ENCODE measurements at regions not wholly inside any gene's neighbourhood (a gene's known extent, or its start where the extent isn't known, plus 50 kb on each side); places are given as distances from the start of the nearest gene placed in this dataset.
"Not testable (repeated sequence)": the region's sequence is repeated elsewhere in the genome, so short reads cannot be mapped to it uniquely, and the experiment has no call there.

DNA sequence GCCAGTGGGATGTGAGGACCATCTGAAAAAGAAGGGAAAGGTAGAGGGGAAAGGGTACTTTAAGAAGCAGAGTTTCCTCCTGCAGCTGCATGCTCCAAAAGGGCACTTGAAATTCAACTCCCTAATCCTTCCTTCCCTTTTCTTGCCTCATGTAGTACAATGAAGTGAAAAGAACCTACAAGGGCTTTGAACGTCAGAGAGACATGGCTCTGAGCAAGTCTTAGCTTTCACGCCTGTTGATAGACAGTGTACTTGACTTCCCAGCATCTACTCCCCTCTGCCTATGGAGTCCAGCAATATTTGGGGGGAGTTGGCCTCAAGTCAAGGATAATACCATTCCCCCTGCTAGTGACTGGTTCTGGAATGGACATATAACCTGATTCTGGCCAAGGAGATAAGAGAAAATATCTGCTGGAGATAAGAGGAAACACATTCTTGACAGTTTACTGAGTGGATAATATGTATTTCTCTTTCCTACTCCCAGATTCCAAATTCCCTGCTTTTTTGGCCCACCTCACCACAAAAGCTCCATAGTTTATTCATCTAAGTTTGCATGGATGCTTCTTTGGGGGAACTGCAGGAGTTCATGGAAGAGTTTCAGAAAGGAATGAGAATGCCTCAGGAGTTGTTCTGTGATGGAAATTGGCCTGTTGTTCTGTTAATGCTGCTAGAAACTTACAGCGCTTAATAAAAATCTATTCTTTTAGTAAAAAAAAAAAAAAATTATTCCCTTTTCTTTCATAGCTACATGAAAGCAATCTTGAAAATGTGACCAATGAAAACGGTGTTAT lies 193.0 kb upstream of the TPM1 start:
- DNase-seq: no peak

- DNase-seq: no peak
These were observed 192.2 kb upstream of the TPM1 start for GRCh38 chr15:62850318-62850717.

DNA sequence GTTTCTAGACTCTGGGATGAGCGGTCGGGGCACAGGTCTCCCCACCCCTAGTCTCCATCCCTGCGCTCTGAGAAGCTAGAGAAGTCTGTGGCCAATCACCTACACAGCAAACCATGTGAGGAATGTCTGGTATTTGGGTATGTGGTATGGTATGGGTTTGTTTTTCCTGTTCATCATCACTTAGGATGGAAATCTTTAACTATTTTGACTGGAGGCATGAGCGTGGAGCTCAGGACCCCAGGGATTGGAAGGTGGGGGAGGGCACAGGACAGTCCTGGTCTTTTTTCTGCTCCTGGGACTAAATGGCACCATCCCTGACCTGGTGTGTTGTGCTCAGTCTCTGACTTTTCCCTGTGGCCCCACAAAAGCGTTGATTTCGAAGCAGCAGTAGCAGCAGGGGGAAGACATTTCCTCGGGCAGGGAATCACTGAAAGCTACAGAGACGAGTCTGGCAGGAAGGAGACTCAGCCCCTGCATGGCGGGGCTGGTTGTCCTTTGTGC lies 191.7 kb upstream of the TPM1 start:
- no peak for DNase-seq

DNA sequence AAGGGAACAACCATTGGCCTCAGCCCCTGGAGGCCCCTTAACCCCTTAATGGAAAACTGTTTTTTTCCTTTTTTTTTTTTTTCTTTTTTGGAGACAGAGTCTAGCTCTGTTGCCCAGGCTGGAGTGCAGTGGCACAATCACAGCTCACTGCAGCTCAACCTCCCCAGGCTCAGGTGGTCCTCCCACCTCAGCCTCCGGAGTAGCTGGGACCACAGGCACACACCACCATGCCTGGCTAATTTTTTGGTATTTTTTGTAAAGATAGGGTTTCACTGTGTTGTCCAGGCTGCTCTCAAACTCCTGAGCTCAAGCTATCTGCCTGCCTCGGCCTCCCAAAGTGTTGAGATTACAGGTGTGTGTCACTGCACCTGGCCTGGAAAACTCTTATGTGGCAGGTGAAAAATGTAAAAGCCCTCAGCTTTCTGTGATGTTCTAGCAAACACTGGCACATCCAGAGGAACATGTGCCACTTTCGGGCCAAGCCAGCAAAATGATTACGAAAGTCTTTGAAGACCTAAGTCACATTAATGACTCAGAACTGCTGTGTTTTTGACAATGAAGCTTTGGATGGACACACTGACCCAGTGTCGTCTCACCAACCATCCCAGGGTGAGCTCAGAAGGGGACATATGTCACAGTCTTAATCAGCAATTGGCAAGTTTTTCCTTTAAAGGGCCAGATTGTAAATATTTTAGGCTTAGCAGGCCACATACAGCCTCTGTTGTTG lies 189.3 kb upstream of the TPM1 start:
- no peak for DNase-seq

DNA sequence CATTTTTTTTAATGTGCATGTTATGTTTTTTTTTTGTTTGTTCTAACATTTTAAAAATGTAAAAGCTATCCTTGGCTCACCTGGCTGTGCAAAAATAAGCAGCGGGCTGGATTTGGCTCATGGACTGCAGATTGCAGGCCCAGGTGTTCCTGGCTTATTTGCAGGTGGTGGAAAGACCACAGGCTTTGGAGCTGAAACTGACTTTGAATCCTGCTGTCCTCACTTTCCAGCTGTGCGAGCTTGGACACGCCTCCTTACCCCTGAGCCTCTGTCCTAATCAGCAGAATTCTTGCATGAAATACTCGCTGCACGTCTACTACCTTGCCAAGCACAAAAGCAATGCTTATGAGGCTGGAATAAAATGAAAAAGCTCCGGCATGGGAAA lies 188.7 kb upstream of the TPM1 start:
- DNase-seq: no peak

GRCh38 chr15:62854420-62855084 lies 188.0 kb upstream of the TPM1 start:
- no peak for DNase-seq

- no peak for DNase-seq
These were observed 187.5 kb upstream of the TPM1 start for GRCh38 chr15:62855085-62855476.

DNA sequence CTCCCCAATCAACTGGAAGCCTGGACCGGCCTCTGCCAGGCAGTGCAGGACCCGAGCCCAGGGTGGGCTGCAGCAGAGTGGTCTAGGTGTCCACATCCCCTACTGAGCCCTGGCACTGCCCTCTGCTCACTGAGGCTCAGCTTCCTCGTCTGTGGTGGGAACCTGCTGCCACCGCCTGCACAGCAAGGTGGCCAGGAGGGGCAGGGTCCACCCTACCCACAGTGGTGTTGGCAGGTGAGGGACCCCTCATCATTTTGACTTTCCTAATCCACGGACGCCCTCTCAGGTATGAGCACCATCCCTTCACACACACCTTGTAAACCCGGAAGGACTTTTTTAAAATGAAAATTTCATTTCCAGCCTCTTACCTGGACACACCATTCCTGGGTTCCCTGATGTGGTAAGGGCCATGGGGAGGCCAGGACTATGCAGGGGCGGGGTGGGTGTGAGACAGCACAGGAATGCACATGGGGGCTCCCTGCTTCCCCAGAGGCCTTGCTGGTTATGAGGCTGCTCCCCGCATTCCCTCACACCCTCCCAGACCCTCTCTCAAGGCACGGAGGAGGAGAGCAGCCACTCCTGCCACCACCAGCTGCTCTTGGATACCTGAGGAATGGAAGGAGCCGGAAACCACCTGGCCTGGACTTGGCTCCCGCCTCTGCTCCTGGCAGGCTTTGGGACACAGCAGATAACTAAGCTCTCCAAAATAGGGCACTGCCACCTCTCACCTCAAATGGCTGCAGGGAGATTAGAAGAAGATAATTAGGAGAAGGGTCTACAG lies 185.9 kb upstream of the TPM1 start:
- DNase-seq: no peak

DNA sequence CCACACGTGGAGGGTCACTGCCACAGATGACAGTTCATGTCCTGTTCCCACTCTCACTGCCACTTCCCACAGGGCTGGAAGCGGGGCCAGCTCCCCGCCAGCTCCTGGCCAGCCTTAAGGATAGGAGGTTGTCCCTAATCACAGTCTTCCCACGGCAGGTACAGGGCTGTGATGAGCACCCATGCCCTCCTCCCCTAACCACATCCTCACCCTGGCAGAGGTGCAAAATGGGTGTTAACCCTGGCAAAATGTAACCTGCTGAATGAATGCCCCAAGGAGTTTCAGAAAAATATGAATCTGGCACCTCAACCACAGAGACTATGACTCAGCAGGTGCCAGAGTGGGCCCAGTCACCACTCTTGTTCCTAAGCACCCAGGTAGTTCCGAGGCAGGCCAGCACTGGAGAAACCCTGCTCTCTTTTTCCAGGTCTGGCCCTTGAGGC lies 185.1 kb upstream of the TPM1 start:
- no peak for DNase-seq

GRCh38 chr15:62858343-62858742 lies 184.2 kb upstream of the TPM1 start:
- no peak for DNase-seq

DNA sequence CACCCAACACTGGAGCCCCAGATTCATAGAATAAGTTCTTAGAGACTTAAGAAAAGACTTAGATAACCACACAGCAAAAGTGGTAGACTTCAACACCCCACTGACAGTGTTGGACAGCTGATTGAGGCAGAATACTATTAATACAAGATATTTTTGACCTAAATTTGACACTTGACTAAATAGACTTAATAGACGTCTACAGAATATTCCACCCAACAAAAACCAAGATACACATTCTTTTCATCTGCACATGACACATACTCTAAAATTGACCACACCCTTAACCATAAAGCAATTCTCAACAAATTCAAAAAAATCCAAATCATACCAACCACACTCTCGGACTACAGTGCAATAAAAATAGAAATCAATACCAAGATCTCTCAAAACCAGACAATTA lies 179.8 kb upstream of the TPM1 start:
- no peak for DNase-seq

DNA sequence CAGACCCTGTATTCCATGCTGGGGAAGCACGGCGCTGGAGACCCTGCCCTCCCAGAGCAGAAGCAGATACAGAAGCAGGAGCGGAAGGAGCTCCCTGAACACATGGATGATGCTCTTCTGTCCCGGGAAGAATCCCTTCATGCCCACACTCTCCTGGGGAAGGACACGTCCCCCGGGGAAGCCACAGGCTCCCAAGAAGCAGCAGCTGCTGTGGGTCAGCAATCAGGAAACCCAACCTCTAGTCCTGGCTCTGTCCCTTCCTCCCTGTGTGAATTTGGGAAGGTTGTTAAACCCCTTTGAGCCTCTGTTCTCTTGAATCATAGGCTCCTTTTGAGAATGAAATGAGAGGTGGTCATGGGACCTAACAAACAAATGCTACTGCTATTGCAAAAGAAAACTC lies 176.2 kb upstream of the TPM1 start:
- no peak for DNase-seq

GRCh38 chr15:62867844-62868243 lies 174.7 kb upstream of the TPM1 start:
- no peak for DNase-seq

DNA sequence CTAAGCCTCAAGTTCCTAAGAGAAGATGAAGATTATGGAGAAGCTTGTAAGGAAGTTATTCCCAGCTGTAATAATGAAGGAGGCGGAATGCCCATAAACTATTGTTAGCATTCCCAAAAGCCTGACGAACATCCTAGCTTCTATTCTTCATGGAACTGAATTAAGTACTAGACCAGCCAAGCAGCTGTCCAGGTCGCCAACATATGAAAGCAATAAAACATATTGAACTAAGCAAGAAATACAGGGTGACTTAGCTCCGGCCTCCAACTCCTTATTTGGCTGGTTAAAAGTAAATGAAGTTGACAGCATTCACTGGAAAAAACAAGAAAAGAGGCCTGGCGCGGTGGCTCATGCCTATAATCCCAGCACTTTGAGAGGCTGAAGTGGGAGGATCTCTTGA lies 174.0 kb upstream of the TPM1 start:
- no peak for DNase-seq

GRCh38 chr15:62869116-62869515 lies 173.4 kb upstream of the TPM1 start:
- DNase-seq: no peak

DNA sequence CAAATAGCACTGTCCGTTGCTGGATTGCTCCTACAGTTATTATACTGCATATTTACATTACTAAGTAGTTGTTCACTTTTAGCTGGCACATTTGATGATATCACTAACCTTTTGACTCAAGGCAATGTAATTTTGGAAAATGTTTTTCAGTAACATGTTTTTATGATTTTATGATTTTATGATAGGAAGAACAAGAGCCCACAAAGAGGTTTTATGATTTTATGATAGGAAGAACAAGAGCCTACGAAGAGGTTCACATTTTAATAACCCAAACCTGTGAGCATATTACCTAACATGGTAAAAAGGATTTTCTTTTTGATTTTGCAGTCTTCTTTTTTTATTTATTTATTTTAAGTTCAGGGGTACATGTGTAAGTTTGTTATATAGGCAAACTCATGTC lies 172.3 kb upstream of the TPM1 start:
- DNase-seq: no peak

- not testable (repeated sequence) for DNase-seq
These were observed 171.8 kb upstream of the TPM1 start for GRCh38 chr15:62870701-62871100.

DNA sequence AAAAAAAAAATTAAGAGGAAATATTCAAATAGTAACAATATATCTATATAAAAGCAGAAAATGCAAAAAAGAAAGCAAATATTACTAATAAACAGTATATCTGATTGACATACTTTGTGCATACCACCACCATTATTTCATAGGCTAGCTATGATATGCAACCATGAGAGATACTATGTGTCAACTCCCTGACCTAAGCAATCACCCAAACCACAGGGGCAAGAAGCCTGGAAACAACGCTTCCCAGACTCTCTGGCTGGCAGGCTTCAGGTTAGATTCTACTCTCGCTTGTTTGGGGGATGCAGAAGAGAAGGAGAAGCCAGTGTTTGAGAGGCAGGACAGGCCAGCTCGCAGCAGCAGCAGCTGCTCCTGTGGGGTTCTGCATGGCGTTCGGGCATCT lies 169.3 kb upstream of the TPM1 start:
- DNase-seq: no peak

DNA sequence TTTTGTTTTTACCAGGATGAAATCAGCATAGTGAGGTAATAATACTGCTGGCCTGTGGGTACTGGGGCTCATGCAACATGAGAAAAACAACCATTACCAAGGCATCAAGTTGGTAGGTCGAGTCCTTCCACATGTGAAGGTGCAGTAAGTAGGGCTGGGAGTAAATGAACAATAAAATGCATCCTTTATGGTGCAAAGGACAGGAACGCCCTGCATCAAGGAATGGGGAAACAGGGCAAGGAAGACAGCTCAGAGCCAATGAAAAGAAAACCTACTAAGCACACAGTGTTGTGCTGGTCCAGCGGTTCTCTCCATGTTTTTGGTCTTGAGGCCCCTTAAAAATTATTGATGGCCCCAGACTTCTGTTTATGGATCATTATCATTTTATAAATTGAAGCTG lies 168.5 kb upstream of the TPM1 start:
- no peak for DNase-seq

DNA sequence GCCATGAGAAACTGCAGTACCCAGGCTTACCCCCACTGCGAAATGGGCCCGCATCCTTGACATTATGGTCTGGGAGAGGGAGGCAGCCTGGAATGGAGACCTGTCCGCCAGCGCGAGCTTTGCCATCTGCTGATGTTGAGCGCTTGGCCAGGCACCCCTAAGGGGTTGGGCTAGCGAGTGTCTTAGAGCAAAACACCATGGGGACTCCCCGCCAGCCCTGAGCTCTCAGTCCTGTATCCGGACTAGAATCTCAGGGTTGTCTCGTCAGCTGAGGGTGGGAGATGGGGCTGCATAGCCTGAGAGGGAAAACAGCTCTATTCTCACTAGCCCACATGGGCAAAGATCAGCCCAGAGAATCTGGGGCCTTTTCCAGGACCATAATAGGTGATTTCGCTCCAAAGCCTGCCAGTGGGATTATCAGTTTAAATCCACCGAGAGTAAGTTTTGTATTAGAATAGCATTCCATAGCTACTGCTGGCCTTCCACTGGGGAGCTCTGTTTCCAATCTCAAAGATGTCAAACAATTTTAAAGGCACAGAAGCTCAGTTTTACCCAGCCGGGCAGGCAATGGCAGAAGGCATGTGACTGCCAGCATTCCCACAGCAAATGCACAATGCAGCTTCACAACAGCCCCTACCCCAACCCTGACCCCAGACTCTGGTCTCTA lies 167.5 kb upstream of the TPM1 start:
- DNase-seq: no peak

GRCh38 chr15:62875626-62876021 lies 166.9 kb upstream of the TPM1 start:
- no peak for DNase-seq

GRCh38 chr15:62877276-62877857 lies 165.2 kb upstream of the TPM1 start:
- no peak for DNase-seq
